CD1c-positive myeloid dendritic cell (primary cell): ENCODE measurements at regions not wholly inside any gene's neighbourhood (a gene's known extent, or its start where the extent isn't known, plus 50 kb on each side); places are given as distances from the start of the nearest gene placed in this dataset.
A peak's percentile ranks its signal among the peaks of the same experiment; 100 is the strongest.
"Not testable (repeated sequence)": the region's sequence is repeated elsewhere in the genome, so short reads cannot be mapped to it uniquely, and the experiment has no call there.

Experiments used
- DNase-seq: peaks from one replicate; pipeline ENCODE4 v3.0.0-alpha.2; 2016; ENCODE audit errors: extremely low spot score

DNA sequence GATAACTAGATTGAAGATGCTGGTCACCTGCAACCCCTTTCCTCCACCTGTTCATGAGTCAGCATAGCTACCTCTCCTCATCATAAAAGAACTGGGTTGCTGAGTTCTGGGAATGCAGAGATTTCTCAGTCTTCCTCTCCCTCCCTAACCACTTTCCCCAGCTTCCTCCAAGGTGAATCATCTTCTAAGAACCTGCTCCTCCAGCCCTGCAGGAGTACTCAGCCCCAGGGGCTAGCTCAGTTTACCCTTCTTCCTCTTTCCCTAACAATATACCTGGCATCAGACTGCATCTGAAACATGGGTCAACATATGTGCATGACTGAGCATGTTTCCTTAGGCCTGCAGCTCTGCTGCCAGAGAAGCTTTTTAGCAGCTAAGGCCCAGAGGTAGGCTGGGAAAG lies 1157.5 kb upstream of the SEL1L start:
- DNase-seq, result not testable (repeated sequence)

DNA sequence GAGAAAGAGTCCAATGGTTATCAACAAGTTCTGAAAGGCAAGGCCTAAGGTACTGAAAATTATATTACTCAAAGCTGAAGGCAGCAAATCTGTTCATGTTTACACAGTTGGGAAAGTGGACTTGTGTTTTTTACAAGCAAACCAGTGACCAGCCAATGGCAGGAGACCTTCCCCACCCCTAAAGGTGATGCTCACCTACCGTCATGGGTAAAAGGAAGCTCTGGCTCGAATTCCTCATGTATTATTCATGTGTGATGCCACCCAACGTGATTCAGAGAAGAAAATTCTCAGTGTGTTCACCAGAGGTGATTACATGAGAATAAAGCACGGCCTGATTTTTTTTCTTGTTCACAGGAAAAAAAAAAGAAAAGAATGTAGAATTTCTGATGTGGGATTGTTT lies 1161.2 kb upstream of the SEL1L start:
- DNase-seq, result no peak

DNA sequence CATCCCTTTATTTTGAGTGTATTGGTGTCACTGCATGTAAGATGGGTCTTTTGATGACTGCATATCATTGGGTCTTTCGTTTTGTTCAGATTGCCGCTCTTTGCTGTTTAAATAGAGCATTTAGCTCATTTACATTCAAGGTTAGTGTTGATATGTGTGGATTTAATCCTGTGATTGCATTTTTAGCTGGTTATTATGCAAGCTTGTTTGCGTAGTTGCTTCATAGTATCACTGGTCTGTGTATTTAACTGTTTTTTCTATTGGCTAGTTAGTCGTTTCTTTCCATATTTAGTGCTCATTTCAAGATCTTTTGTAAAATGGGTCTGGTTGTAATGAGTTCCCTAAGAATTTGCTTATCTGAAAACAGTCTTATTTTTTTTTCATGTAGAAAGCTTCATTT lies 1170.6 kb upstream of the SEL1L start:
- DNase-seq, result no peak

DNA sequence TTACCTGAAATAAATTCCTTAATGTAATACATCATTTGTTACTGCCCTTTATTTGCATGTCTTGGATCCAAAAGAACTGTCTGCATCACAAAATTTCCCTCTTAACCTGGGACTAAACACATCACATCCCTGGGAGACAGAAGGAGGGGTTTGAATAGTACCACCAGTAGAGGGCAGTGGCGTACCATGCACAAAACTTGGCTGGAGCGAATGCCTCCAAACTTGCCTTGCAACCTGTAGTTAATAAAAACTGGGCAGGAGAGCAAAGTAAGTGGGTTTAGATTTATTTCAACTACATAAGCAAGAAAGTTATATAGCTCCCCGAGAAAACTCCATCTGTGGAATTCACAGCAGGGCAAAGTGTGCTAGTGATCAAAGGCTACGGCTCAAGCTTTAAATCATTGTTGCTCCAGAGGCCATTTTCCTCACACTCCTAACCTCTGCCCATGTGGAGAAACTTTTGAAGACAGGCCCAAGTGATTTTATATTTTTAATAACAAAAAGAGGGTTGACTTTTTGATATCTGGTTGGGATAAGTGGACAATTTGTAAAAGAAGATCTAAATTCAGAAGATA lies 1176.7 kb upstream of the SEL1L start:
- peak; percentile 42 for DNase-seq

DNA sequence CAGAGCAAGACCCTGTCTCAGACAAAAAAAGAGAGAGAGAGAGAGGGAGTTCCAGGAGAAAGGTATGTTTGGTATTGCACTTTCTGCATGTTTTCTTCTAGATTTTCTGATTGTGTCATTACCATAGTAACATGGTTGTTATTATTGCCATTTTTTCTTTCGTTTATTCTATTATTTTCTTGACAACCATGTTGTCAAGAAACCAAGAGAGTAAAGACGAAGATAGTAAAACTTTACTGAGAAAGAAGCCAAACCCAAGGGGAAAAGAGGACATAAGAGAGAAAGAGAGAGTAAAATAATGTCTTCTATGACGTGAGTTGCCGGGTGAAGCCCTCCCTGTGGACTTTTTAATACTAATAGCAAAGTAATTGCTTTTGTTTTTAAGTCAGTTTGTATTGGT lies 1186.0 kb upstream of the SEL1L start:
- no peak for DNase-seq

DNA sequence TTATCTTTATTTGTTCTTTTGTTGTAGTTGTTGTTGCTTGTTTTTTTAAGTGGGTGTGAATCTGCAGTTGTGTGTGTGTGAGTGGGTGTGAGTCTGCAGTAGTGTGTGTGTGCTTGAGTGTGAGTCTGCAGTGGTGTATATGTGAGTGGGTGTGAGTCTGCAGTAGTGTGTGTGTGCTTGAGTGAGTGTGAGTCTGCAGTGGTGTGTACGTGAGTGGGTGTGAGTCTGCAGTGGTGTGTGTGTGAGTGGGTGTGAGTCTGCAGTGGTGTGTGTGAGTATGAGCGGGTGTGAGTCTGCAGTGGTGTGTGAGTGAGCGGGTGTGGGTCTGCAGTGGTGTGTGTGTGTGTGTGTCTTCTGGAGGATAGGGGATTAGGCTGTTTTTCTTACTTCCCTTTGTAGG lies 1186.8 kb upstream of the SEL1L start:
- DNase-seq, result no peak

DNA sequence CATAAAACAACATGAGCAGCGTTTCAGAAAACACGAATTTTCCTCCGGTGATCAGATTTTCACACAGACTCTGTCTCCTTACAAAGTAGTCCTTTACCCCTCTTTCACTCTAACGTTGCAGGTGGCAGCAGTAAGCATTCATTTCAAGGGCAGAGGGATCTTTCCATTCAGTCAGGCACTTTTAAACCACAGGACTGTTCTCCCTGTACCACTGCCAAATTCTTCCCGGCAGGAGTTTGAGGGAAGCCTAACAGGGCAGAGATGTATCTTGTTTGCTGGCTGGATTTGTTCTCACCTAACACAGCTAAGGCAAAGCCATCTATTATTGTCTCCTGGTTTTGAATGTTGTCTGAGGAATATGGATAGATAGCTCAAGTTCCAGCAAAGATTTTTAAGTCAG lies 1187.3 kb upstream of the SEL1L start:
- no peak for DNase-seq

DNA sequence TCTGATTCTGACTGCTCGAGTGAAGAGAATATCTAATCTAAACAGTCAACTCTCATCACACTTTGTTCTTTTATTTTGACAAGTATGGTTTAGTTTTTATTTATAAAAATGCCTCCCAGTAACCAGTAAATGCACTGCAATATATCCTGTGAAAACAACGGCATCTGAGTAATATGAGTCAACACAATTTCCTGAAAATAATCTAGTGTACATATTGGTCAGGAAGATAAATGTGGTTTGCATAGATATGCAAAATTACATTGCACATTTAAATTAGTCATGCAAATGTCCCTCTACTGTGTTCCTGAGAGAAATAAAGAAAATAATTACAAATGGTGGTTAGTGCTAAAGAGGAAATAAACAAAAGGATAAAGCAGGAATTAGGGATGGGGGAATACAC lies 1190.7 kb upstream of the SEL1L start:
- DNase-seq, result no peak

DNA sequence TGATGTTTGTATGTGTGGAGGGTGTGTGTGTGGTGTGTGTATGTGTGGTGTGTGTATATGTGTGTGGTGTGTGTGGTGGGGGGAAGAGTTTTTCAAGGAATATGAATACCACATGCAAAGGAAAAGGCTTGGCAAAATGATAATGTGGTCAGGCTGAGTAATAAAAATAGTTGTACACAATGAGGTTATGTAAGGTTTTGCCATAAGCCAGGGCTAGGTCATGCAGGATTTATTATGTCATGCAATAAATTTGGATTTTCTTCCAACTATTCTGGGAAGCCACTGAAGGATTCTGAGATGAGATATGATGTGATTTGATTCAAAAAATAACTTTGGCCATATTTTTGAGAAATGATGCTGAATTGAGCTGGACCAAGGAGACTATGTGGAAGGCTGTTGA lies 1191.6 kb upstream of the SEL1L start:
- DNase-seq, result no peak

DNA sequence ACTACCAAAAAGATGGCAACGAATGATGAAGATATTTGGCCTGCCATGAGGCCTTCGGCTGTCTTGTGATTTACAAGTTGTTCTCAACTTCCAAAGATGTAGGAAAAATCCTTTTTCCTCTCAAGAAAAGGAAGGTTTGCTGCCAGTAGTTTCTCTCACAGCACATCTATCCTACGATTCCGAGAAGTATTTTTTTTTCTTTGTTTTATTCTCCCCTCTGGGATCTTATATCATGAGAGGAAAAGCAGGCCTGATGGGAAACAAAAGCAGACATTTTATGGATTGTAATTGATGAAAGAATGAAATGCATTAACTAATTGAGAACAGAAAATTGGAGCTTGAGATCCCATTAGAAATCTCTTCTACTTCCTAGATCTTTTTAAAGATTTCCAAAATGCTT lies 1197.9 kb upstream of the SEL1L start:
- no peak for DNase-seq

DNA sequence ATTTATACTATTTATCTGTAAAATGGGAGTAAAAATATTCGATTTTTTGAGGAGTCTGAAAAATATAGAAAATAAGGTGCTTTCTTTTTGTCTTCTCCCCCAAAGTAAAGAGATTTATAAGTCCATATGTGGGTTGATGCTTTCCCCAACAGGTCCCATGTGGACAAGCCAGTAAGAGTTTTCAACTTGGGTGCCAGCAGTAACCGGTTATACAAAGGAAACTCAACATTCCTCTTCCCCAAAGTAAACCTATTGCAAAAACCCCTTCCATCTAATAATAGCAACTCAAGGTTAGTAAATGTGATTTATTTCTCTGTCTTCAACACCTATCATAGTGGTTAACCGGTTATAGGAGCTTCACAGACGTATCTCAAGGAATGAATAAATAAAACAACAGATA lies 1206.9 kb upstream of the SEL1L start:
- DNase-seq, result no peak

DNA sequence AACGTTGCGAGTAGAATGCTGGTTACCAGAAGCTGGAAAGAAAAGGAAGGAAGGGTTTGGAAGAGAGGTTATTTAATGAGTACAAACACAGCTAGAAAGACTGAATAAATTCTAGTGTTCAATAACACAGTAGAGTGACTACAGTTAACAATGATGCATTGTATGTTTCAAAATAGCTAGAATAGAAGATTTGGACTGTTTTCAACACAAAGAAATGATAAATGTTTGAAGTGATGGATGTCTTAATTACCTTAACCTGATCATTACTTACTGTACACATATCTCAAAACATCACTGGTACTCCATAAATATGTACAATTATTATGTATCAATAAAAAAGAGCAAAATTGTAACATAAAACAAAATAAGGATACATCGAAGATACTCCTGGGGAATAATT lies 1221.8 kb upstream of the SEL1L start:
- DNase-seq, result no peak

DNA sequence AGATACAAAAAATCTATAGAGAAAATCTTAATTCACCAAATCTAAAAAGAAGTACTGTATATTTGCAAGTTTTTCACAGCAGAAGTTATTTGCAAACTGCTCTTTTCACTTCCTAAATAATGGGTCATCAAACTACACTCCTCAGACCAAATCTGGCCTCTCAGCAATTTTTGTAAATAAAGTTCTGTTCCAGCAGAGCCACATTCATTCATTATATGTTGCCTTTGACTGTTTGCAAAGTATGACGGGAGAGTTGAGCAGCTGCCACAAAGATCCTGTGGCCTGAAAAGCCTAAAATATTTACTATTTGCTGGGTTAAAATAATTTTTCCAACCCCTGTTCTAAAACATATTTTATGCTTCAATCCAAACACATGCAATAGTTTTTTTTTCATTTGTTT lies 1222.3 kb upstream of the SEL1L start:
- DNase-seq, result no peak

DNA sequence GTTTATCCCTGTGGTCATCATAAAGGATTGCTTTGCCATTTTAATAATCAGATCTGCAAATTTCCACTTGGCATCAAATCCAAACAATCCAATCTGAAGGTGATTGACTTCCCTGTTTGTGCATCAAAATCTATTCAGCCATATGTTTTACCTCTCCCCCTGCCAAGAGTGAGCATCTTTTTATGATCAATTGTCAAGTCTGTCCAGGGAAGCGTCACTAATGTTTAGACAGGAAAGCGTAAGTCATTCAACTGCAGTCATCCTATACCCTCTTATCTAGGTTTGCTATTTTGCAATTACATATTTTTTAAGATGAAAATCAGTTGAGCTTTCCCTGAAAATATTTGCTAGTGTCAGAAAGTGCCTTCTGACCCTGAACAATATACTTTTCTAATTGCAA lies 1224.1 kb upstream of the SEL1L start:
- no peak for DNase-seq

DNA sequence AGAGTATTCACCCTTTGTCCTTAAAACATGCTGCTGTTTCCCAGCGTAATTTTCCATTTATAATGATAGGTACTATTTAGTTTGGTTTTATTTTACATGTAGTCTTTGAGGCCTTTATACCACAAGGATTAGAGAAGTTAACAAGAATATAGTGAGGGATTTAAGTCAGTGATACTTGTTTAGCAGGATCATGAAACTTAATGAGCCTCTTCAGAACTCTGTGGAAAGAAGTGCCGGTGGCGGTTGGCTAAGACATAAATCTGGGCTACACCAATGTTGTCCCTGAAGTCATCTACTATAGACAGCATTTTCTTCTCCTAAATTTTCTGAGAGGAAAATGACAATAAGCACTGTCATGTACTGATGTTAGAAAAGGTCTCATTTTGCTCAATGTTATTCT lies 1226.0 kb upstream of the SEL1L start:
- DNase-seq, result no peak

DNA sequence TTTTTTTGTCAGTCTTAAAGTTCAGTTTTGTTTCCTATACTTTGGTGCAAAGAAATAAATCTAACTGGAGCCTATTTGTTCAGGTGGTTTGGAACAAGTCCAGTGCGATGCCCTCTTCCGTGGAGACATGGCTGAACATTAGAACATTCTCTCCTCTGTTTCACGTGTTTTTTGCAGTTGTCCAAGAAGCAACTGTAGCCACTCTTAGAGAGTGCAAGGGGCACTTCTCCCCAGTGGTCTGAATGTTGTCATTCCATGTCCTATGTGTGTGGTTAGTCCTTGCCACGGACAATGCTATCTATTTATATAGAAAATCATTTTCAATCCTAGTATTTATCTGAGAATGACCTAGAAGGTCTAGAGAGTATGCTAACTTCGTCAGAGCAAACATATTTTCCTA lies 1232.5 kb upstream of the SEL1L start:
- no peak for DNase-seq

DNA sequence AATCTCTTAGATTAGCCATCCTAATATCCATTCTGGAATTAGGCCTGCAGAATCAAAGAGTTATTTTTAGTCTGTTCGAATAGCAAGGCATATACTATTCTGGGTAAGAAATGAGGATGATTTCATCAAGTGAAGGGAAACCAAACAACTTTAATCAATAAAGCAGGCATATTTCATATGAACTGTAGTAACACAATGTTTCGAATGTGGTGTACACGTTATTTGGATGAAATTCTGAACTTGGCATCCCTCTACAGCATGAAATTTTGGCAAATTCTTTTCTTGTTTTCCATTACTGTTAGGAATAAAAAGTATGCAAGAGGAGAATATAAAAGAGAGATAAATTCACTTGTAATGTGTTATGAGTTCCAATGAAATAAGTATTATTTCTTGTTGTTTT lies 1233.3 kb upstream of the SEL1L start:
- DNase-seq, result no peak

DNA sequence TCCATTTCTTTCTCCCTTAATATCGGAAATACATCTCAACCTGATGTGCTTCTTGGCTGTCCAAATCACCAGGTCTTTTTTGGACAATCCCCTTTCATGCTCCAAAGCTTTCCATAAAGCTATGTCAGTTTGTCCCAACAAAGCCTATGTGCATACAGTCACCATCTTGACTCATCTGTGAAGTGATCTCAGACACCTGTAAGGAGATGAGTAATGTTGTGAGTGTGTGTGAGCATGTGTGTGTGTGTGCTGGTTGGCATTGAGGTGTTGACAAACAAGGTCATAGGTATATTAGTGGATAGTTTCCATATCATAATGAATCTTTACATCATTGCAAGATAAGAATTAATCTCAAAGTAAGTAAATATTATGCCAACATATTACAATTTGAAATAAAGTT lies 1243.3 kb upstream of the SEL1L start:
- no peak for DNase-seq

DNA sequence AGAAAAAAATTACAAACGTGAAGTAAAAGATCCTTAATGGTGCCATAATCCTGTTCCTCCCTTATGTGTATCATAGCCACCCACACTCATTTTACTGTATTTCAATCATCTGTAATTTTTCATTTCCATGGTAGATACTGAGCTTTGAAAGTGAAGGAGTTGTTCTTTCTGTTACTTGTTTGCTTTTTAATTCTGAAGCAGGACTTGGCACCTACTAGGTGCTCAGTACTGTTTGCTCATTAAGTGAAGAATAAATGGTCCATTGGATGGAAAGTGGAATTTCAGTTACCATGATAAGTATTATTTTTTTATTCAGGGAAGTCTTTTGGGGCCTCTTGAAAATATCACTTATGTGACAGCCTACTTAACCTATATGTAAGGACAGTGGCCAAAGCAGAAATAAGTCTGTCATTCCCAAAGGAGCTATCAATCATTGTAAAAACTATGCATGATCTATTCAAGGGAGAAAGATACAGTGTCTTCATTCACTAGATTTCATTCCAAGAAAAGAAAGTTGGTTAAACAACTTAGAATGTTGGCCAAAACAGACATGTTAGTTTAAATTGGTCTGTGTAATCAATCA lies 1244.4 kb upstream of the SEL1L start:
- DNase-seq, result no peak

DNA sequence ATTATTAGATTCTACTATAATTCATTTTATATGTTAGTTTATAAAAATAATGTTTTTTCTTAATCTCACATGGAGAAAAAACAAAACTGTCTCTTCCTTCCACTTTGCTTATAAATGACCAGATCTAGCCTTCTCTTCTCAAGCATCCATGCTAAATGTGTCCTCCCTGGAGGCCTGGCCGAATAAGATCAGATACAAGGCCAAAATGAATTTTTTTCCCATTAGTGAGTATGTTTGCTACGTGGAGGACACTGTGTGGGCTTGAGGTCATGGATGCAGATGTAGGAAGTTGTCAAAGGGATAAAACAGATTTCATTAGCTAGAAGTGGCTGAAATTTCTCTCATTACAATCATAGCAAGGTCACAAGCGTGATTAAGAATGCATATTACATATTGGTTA lies 1244.9 kb upstream of the SEL1L start:
- no peak for DNase-seq

DNA sequence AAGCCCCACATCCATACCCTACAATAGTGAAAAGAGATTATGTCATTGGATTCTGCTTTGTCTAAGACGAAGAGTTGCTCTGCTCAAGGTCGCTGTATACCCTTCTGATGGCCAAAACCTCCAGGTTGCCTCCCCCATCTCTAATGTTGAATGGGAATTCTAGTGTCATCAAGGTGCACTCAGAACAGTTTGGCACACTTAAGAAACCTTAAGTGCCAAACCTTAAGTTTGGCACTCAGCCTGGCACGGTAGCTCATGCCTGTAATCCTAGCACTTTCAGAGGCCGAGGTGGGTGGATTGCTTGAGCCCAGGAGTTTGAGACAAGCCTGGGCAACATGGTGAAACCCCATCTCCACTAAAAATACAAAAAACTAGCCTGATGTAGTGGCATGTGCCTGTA lies 1245.6 kb upstream of the SEL1L start:
- no peak for DNase-seq

DNA sequence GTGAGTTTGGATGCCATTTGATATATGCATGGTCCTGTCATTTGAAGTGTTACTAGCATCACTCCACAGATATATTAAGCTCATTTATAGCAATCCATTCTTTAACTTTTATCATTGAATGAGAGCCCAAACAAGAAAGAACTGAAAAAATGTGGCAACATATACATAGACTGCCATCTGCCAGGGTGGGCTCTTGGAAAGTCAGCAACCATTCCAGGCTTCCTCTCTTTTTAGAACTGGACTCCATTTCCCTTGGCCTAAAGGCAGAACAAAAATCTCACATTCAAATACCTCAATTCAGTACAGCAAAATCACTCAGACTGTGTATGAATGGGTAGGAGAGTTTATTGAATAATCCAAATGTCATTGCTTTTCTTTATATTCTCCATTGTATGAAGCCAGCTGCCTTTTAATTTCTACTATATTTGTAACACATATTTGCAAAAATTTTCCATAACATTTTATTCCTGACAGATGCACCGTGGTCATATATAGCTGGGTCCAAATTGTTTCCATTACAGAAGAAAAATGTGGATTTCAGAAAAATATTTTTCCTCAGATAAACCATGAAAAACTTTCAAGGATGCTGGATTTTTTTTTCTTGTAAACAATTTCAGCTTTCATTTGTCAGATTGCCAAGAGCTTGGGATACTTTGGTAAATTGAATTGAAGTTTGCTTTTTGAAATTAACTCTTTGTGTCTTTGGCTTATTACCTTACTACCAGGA lies 1252.3 kb upstream of the SEL1L start:
- no peak for DNase-seq

DNA sequence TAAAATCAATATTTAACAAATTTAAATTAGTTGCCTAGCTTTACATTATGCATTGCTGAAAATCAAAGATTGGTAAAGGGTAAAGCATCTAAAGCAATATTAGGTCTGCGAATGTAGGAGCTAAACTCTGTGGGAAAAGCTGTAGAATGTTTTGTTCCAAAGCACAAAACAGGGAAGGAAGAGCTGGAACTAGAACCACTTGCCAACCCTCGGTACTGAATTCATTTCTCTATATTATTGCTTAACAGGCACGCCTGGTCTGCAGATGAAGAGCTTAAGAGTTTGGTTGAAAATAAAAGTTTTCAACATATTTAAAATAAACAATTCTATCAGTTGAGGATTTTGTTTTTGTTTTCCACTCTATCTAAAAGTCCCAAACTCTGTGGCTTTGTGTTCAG lies 1252.8 kb upstream of the SEL1L start:
- no peak for DNase-seq

DNA sequence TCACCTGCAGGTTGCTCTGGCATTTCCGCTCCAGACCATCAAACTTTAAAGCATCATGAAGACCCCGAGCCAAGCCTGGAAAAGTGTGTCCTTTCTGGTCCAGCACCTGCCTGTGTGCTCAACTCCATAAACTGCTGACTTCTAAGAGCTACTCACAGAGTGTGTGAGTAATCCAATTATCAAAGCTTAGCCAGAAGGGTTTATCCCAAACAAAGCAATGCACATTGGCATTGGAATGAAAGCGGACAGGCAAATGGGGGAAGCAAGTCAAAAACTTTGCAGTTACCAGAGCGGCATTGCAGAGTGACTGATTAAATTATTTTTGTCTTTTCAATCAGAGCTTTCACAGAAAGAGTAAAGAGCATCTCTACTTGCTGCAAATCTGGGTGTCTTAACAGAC lies 1262.4 kb upstream of the SEL1L start:
- DNase-seq, result no peak
